Upper lobe of left lung (tissue), 4 donors: ENCODE measurements at regions not wholly inside any gene's neighbourhood (a gene's known extent, or its start where the extent isn't known, plus 50 kb on each side); places are given as distances from the start of the nearest gene placed in this dataset.

Source experiments
- EP300 ChIP-seq, 4 donors: sonication (generic); formaldehyde crosslinking; IDR thresholded peaks; one replicate each; pipeline ENCODE4 v1.5.1; 2017; ENCODE audit warnings: antibody characterized with exemption in 4 of 4, control low read depth in 2 of 4
- POLR2A ChIP-seq, 4 donors: fragments of 450-650 bp; IDR thresholded peaks; one replicate each; pipeline ENCODE4 v1.5.1; 2016 to 2017; ENCODE audit warnings: antibody characterized with exemption in 4 of 4, mild to moderate bottlenecking in 2 of 4
- TF ChIP-seq, protein P1 (sequence below), 6 experiments: fragments of 450-650 bp in 4 of 6; fragments of 200-600 bp in 2 of 6; sonication (generic) in 2 of 6; IDR thresholded peaks; one replicate each; pipeline ENCODE4 v1.5.1; 2016 to 2019; ENCODE audit warnings: antibody characterized with exemption in 6 of 6

DNA sequence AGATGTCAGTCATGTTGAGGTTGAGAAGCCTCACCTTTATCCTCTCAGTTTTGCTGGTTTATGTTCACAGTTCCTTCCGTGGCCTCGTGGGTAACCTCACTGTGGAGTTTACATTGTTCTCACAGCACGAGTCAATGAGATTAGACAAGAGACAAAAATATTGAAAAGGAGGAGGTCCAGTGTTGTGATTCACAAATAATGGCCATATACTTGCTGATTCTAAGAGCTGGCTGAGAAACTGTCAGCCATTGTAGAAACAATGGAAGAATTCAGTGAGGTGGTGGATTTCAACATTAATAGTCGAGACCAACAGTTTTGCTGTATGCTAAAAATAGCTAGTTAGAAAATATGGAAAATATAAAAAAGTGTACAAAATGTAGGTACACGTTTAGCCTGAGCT, 176.4 kb upstream of the WSCD1 start:
- TF ChIP-seq, protein P1, sequence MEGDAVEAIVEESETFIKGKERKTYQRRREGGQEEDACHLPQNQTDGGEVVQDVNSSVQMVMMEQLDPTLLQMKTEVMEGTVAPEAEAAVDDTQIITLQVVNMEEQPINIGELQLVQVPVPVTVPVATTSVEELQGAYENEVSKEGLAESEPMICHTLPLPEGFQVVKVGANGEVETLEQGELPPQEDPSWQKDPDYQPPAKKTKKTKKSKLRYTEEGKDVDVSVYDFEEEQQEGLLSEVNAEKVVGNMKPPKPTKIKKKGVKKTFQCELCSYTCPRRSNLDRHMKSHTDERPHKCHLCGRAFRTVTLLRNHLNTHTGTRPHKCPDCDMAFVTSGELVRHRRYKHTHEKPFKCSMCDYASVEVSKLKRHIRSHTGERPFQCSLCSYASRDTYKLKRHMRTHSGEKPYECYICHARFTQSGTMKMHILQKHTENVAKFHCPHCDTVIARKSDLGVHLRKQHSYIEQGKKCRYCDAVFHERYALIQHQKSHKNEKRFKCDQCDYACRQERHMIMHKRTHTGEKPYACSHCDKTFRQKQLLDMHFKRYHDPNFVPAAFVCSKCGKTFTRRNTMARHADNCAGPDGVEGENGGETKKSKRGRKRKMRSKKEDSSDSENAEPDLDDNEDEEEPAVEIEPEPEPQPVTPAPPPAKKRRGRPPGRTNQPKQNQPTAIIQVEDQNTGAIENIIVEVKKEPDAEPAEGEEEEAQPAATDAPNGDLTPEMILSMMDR (IDR thresholded peaks at IDR 0.05) = no peak
- TF ChIP-seq POLR2A (IDR thresholded peaks at IDR 0.05) (no peak), EP300 (IDR thresholded peaks at IDR 0.05) (no peak)
